Smooth muscle cell (in vitro differentiated cells): ENCODE measurements at regions not wholly inside any gene's neighbourhood (a gene's known extent, or its start where the extent isn't known, plus 50 kb on each side); places are given as distances from the start of the nearest gene placed in this dataset.
A peak's percentile ranks its signal among the peaks of the same experiment; 100 is the strongest.

Experiments used
- DNase-seq: peaks from one replicate; lab custom pipeline; 2025; ENCODE audit not compliant: unreplicated experiment; lab: John Stamatoyannopoulos, UW
- H2AFZ ChIP-seq: fragments of 200-600 bp; sonication (generic); 2 replicates; pipeline ENCODE4 v1.6.0; 2016; ENCODE audit warnings: antibody characterized with exemption, low read depth, mild to moderate bottlenecking
- H3F3A ChIP-seq: fragments of 200-600 bp; sonication (generic); 2 replicates; pipeline ENCODE4 v1.6.0; 2017; ENCODE audit warnings: antibody characterized with exemption, low read depth
- H3K27ac ChIP-seq: fragments of 200-600 bp; sonication (generic); 2 replicates; pipeline ENCODE4 v1.5.1; 2016; ENCODE audit warnings: low read depth, mild to moderate bottlenecking
- H3K27me3 ChIP-seq: fragments of 200-600 bp; sonication (generic); 2 replicates; pipeline ENCODE4 v1.6.1; 2016; ENCODE audit warnings: low read depth, mild to moderate bottlenecking
- H3K36me3 ChIP-seq: fragments of 200-600 bp; sonication (generic); 2 replicates; pipeline ENCODE4 v1.5.1; 2016; ENCODE audit warnings: low read depth
- H3K4me1 ChIP-seq: fragments of 200-600 bp; sonication (generic); 2 replicates; pipeline ENCODE4 v1.5.1; 2016; ENCODE audit warnings: low read depth
- H3K4me2 ChIP-seq: fragments of 200-600 bp; sonication (generic); 2 replicates; pipeline ENCODE4 v1.6.0; 2016; ENCODE audit warnings: mild to moderate bottlenecking
- H3K4me3 ChIP-seq: fragments of 200-600 bp; sonication (generic); 2 replicates; pipeline ENCODE4 v1.5.1; 2016; ENCODE audit warnings: mild to moderate bottlenecking
- H3K79me2 ChIP-seq: fragments of 200-600 bp; sonication (generic); 2 replicates; pipeline ENCODE4 v1.6.0; 2016; ENCODE audit warnings: low read depth, mild to moderate bottlenecking
- H3K9ac ChIP-seq: fragments of 200-600 bp; sonication (generic); 2 replicates; pipeline ENCODE4 v1.6.0; 2016; ENCODE audit warnings: low read depth
- H3K9me3 ChIP-seq: fragments of 200-600 bp; sonication (generic); replicated peaks from 2 replicates; pipeline ENCODE4 v1.5.1; 2016; ENCODE audit warnings: low read depth
- H4K20me1 ChIP-seq: fragments of 200-600 bp; sonication (generic); 2 replicates; pipeline ENCODE4 v1.6.0; 2016; ENCODE audit warnings: low read depth
- CTCF ChIP-seq: fragments of 200-600 bp; sonication (generic); IDR thresholded peaks from 2 replicates; pipeline ENCODE4 v1.5.1; 2017; ENCODE audit warnings: borderline replicate concordance, mild to moderate bottlenecking, antibody characterized with exemption; ENCODE audit not compliant: insufficient read depth, poor library complexity, severe bottlenecking
- WGBS: methylation state at CpG from one replicate; pipeline ENCODE4 v1.1.7; 2016; ENCODE audit warnings: low lambda C conversion rate; 5-methylcytosine and 5-hydroxymethylcytosine counted together

GRCh38 chr4:108484187-108484586, 136.2 kb upstream of the RPL34 start:
- H3K79me2 ChIP-seq, result no peaks in the 10 kb centered on the region
- no peaks in the 10 kb centered on the region for H3K4me1 ChIP-seq
- H2AFZ ChIP-seq, result no peak overlapping the region
- H4K20me1 ChIP-seq, result no peaks in the 10 kb centered on the region
- no peaks in the 10 kb centered on the region for H3K9me3 ChIP-seq
- H3K36me3 ChIP-seq, result no peaks in the 10 kb centered on the region
- H3K27me3 ChIP-seq, result no peaks in the 10 kb centered on the region
- H3K4me2 ChIP-seq, result no peak overlapping the region
- no peaks in the 10 kb centered on the region for H3F3A ChIP-seq
- H3K4me3 ChIP-seq, result no peak overlapping the region
- no peak for DNase-seq
- no peak overlapping the region for H3K9ac ChIP-seq
- WGBS, result 94% methylated on average over 1 of the region's 1 CpG
- H3K27ac ChIP-seq, result no peak overlapping the region
- TF ChIP-seq CTCF, result no peak

DNA sequence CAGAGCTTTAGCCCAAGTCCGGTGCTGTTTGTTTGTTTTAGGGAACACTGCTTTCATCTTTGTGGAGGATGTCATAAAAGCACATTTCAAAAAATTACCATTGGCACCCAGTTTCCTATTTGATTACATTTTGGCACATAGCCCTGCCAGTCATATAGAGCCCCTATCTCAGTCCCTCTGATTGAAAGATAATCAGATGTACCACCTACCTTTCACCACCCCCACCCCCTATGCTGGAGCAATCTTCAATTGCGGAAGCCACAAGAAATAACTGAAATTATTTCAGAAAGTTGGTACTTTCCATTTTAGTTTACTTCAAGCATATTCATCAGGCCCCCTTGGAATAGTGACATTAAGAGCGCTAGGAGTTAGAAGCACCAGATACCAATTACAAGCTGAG, 136.7 kb upstream of the RPL34 start:
- no peaks in the 10 kb centered on the region for H3K9me3 ChIP-seq
- 78% methylated on average over 3 of the region's 3 CpGs for WGBS
- H3K4me2 ChIP-seq, result peak overlapping the region; percentile 32
- H3K36me3 ChIP-seq, result no peaks in the 10 kb centered on the region
- DNase-seq, result no peak
- no peak overlapping the region for H3K4me3 ChIP-seq
- H3K9ac ChIP-seq, result no peak overlapping the region
- H3K79me2 ChIP-seq, result no peaks in the 10 kb centered on the region
- no peaks in the 10 kb centered on the region for H3F3A ChIP-seq
- no peaks in the 10 kb centered on the region for H4K20me1 ChIP-seq
- no peaks in the 10 kb centered on the region for H3K4me1 ChIP-seq
- H3K27me3 ChIP-seq, result no peaks in the 10 kb centered on the region
- peak overlapping the region; percentile 3 for H2AFZ ChIP-seq
- no peak for TF ChIP-seq CTCF
- no peak overlapping the region for H3K27ac ChIP-seq

- Histone ChIP-seq H3K4me2 (peak overlapping the region; percentile 32), H3K4me1 (no peaks in the 10 kb centered on the region), H4K20me1 (no peaks in the 10 kb centered on the region), H3K4me3 (no peak overlapping the region), H3F3A (no peaks in the 10 kb centered on the region), H3K9me3 (no peaks in the 10 kb centered on the region), H3K27me3 (no peaks in the 10 kb centered on the region), H3K27ac (no peak overlapping the region), H3K79me2 (no peaks in the 10 kb centered on the region), H2AFZ (peak overlapping the region; percentile 3), H3K36me3 (no peaks in the 10 kb centered on the region), H3K9ac (peak overlapping the region; percentile 4)
- DNase-seq, result no peak
- no peak for TF ChIP-seq CTCF
- 16% methylated on average over 1 of the region's 1 CpG for WGBS
These were observed 137.3 kb upstream of the RPL34 start for GRCh38 chr4:108483079-108483478.

DNA sequence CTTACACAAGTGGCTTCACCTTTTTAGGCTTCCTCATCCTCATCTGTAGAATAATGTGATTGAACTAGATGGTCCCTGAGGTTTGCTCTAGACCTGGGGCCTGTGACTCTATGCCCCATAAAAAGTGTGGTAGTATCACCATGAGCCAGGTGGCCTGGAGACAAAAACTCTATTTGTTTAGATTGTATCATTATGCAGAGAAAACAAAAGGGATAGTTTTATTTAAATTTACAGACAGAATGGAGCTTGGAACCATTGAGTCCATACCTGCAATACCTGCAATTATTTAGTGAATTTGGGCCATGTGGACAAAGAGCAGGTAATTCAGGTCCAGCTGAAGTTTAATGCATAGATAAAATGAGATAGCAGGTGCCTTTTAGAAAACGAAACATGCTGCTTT, 139.5 kb upstream of the RPL34 start:
- H3K79me2 ChIP-seq, result no peaks in the 10 kb centered on the region
- no peaks in the 10 kb centered on the region for H4K20me1 ChIP-seq
- no peak for TF ChIP-seq CTCF
- H3K36me3 ChIP-seq, result no peaks in the 10 kb centered on the region
- H3K9ac ChIP-seq, result no peak overlapping the region
- 88% methylated on average over 1 of the region's 1 CpG for WGBS
- H3K9me3 ChIP-seq, result no peaks in the 10 kb centered on the region
- no peaks in the 10 kb centered on the region for H3K4me1 ChIP-seq
- H3K27ac ChIP-seq, result no peak overlapping the region
- DNase-seq, result no peak
- H3K4me3 ChIP-seq, result no peak overlapping the region
- no peak overlapping the region for H2AFZ ChIP-seq
- H3F3A ChIP-seq, result no peaks in the 10 kb centered on the region
- H3K27me3 ChIP-seq, result no peaks in the 10 kb centered on the region
- no peak overlapping the region for H3K4me2 ChIP-seq
